GM19025 (cell line): ENCODE measurements at regions not wholly inside any gene's neighbourhood (a gene's known extent, or its start where the extent isn't known, plus 50 kb on each side); places are given as distances from the start of the nearest gene placed in this dataset.

Source experiments
- ATAC-seq: cut with Tn5 transposase; IDR thresholded peaks from one replicate; pipeline ENCODE4 v1.9.1; 2021; ENCODE audit warnings: mild to moderate bottlenecking, low read depth, moderate library complexity; ENCODE audit not compliant: unreplicated experiment

DNA sequence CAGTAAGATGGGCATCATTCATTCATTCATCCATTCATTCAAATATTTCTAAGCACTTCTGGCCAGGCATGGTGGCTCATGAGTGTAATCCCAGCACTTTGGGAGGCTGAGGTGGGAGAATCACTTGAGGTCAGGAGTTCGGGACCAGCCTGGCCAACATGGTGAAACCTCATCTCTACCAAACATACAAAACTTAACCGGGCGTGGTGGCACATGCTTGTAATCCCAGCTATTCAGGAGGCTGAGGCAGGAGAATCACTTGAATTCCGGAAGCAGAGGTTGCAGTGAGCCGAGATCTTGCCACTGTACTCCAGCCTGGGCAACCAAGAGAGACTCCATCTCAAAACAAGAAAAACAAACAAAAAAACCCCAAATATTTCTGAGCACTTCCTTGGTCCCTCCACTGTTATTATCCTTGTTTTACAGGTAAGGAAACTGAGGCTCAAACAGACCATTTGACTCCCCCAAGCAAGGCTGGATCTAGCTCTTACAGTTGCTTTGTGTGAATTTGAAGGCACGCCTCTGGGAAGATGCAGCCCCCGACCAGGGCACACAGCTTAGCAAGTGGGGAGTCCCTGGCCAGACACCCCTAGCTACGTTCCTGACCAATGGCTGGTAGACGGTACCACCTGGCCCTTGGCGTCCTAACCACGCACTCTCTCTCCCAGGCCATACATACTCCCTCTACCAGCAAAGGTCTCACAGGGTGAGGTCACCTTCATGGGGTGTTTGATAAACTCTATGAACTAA lies 50.6 kb upstream of the ODC1 start:
- ATAC-seq: no peak
